ENCODE measurements at regions not wholly inside any gene's neighbourhood (a gene's known extent, or its start where the extent isn't known, plus 50 kb on each side); places are given as distances from the start of the nearest gene placed in this dataset.
"Not testable (repeated sequence)": the region's sequence is repeated elsewhere in the genome, so short reads cannot be mapped to it uniquely, and the experiment has no call there.

DNA sequence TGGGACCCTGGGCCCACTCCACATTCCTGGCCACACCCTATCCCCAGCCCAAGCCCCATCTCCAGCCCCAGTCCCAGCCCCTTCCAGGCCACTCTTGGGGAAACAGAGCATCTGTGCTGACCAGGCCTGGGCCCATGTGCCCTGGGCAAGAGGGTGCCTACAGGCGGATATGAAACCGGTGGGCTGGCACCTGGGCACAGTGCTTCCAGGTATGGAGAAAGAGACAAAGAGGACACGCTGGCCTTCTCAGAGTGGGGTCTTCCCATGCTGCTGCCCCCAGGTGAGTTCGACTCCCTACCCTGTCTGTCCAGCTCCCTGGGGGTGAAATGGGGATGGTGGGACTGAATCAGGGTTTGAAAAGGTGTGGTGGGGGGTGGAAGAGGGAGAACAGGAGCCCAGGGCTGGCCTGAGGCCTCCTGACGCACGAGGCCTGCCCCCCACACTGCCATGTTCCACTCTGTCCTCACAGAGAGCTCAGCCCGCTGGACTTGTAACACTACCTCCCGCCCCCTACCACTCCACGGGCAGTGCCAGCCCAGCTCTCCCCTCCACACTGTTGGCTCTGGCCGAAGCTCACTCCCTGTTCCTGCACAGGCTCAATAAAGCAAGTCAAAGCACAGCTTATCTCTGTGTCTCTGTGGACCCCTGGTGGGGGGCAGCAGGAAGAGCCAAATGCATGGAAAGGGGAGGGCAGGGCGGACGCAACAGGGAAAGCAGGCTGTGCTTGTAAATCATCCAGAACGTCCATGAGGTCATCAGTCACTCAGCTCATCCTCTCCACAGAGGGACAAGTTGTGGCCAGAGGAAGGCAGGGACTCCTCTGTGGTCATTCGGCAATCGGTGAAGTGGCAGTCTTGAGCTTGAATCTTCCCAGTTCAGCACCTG is 71.1 kb upstream of the TMEM97 start:
- DNase-seq (ENCODE audit: low read depth) = no peak
- in situ Hi-C loops (cut with HindIII; ENCODE audit: low pct_unique_long_range_greater_than_20kb, low sequenced_read_pairs) = no loop called here

DNA sequence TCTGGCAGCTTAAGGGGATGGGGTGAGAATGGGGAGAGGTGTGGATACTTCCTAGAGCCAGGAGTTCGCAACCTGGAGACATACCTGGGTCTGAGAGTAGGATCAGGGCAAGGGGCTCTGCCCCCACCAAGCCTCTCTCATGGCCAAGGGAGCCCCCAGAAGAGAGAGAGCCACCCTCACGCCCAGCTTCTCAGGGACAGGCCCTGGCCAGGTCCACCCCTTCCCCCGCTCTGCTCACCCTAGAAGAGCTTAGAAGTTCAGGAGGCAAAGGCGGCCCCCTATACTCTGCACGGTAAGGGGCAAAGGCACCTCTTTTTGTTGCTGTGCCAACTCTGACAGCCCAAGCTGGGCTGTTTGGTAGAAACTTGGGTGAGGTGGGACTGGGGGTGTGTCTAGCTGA is 69.3 kb upstream of the TMEM97 start:
- in situ Hi-C loops (cut with HindIII; ENCODE audit: low pct_unique_long_range_greater_than_20kb, low sequenced_read_pairs) = no loop called here
- no peak for DNase-seq (ENCODE audit: low read depth)

DNA sequence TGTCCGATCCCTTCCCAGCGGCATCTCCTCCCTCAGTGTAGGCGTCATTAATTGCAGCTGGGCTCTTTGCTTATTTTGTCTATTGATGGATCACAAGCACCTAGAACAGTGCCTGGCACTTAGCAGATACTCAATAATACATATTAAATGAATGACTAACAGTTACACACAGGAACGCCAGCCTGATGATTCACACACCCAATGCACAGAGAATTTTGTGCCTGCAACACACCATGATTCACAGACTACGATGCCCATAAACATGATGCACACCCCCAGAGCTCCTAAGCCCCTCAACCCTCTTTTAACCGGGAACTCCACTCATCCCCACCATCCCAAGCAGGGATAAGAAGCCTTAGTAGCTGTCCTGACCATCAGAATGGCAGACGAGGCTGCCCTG is 66.6 kb upstream of the TMEM97 start:
- DNase-seq (ENCODE audit: low read depth) = no peak
- in situ Hi-C loops (cut with HindIII; ENCODE audit: low pct_unique_long_range_greater_than_20kb, low sequenced_read_pairs) = no loop called here

DNA sequence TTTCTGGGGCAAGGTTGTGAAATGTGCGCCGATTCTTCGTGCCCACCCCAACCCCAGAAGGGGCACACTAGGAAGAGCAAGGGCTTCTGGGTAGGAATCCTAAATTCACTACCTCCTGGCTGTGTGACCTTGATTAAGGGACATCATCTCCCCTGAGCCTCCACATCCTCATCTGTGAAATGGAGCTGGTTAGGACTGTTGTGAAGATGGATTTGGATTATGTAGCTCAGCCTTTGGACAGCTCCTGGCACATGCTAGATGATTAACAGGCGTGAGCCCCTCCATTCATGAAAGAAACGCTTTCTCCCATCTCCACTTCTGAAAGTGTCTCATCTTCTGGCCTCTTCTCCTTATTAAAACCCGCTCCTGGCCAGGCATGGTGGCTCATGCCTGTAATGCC is 65.3 kb upstream of the TMEM97 start:
- no peak for DNase-seq (ENCODE audit: low read depth)
- in situ Hi-C loops (cut with HindIII; ENCODE audit: low pct_unique_long_range_greater_than_20kb, low sequenced_read_pairs) = no loop called here

DNA sequence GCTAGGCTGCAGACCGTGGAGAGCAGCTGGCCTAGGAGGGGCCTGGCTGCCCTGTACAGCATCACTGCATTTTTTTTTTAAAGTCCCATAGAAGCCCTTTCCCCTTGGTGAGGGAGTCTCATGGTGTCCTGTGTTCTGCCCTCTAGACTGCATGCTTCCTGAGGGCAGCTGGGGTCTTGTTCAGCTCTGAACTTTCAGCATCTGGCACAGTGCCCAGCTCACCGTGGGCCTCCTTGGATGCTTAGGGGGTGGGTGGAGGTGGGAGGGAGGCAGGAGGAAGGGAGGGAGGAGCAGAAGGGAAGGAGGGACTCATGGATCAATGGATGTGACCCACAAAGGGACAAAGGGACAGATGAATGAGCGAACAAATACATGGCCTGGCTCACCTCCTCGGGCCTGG is 63.4 kb upstream of the TMEM97 start:
- in situ Hi-C loops (cut with HindIII; ENCODE audit: low pct_unique_long_range_greater_than_20kb, low sequenced_read_pairs) = no loop called here
- no peak for DNase-seq (ENCODE audit: low read depth)

DNA sequence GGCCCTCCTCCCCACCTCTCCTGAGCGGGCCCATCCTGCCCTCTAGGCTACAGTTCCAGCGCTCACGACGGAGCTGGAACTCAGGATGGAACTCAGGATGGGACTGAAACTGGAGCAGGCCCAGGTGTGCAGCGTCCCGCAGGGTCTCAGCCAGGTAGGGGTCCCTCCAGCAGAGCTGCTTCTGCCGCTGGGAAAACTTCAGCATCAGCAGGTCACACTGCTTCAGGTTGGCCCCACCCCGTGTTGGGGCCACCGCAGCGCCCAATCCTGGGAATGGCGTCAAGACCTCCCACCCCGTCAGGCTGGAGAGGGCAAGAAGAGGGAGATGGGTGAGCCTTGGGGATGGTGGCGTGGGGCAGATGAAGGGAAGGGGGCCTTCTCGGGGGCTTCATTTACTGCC is 62.6 kb upstream of the TMEM97 start:
- no peak for DNase-seq (ENCODE audit: low read depth)
- in situ Hi-C loops (cut with HindIII; ENCODE audit: low pct_unique_long_range_greater_than_20kb, low sequenced_read_pairs) = no loop called here

DNA sequence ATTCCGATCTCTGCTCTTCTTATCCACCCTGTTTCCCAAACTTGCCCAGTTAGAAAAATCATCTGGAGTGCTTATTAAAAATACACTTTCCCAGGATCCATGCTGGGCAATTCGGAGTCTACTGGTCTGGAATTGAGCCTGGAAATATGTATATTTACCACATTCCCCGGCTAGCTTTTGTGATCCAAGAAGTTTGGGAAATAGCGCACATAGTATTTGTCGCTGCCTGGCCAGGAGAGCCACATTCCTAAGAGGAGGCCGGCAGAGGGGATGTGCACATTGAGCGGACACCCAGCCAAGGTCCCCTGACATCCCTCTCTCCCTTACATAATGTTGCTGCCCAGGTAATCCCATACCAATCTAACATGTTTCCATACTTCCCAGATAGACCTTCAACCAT is 62.1 kb upstream of the TMEM97 start:
- in situ Hi-C loops (cut with HindIII; ENCODE audit: low pct_unique_long_range_greater_than_20kb, low sequenced_read_pairs) = no loop called here
- no peak for DNase-seq (ENCODE audit: low read depth)

DNA sequence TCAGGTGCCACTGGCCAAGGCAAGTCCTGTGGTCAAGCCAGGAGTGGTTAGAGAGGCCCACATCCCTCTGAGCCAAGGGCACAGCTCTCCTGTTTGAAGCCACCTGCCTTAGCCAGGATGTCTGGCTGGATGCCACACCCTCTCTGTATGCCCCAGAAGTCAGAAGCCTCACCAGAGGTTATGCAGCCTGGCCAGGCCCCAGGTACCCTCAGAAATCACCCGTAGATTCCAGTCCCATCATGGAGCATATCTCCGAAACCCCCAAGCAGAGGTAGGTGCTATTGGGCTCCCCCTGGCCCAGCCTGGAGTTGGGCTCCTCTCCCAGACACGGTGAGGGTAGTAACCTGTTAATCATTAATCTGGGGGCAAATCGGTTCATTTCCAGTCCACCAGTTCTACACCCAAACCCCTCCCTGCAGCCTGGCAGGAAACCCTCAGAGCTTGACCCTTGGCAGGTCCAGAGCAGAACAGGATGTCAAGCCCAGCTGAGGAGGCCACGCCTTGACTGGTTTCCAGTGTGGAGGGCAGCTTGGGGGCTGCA is 60.6 kb upstream of the TMEM97 start:
- DNase-seq (ENCODE audit: low read depth) = peak; percentile 32
- in situ Hi-C loops (cut with HindIII; ENCODE audit: low pct_unique_long_range_greater_than_20kb, low sequenced_read_pairs) = no loop called here

DNA sequence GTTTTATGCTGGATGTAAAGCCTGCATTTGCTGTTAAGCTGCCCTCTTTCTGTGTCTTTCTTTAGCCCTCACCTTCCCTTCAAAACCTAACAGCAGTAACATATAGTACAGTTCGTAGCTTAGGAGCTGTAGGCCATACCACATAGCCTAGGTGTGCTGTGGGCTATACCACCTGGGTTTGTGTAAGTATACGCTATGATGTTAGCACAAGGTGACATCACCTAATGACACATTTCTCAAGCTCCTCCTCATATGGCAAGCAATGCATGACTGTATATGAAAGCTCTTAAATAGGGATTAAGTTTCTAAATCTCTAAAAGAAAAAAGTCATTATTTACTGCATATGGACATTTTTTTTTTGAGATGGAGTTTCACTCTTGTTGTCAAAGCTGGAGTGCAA is 57.8 kb upstream of the TMEM97 start:
- no peak for DNase-seq (ENCODE audit: low read depth)
- in situ Hi-C loops (cut with HindIII; ENCODE audit: low pct_unique_long_range_greater_than_20kb, low sequenced_read_pairs) = no loop called here

DNA sequence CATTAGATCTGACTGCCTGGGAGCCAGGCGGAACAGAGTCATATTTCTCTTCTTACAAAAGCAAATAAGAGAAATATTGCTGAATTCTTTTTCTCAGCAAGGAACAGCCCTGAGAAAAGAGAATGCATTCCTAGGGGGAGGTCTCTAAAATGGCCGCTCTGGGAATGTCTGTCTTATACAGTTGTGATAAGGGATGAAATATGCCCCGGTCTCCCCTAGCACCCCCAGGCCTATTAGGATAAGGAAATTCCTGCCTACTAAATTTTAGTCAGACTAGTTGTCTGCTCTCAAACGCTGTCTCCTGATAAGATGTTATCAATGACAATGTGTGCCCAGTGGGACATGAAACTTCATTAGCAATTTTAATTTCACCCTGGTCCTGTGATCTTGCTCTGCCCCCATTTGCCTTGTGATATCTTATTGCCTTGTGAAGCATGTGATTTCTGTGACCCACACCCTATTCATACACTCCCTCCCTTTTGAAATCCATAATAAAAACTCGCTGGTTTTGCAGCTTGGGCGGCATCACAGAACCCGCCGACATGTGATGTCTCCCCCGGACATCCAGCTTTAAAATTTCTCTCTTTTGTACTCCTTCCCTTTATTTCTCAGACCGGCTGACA is 56.8 kb upstream of the TMEM97 start:
- in situ Hi-C loops (cut with HindIII; ENCODE audit: low pct_unique_long_range_greater_than_20kb, low sequenced_read_pairs) = not testable (repeated sequence)

DNA sequence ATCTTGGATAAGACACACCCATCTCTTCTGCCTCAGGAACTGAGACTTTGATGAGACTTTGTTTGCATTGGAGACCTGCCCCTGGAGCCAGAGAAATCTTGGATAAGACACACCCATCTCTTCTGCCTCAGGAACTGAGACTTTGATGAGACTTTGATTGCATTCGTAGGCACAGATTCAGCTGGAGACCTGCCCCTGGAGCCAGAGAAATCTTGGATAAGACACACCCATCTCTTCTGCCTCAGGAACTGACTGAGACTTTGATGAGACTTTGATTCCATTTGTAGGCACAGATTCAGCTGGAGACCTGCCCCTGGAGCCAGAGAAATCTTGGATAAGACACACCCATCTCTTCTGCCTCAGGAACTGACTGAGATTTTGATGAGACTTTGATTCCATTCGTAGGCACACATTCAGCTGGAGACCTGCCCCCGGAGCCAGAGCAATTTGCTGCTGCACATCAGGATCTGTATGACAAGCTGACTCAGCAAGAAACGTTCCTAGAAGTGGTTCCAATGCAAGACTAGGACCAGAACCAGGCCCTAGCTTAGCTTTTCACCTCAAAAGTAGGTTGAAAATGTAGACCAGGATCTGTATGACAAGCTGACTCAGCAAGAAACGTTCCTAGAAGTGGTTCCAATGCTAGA is 54.0 kb upstream of the TMEM97 start:
- in situ Hi-C loops (cut with HindIII; ENCODE audit: low pct_unique_long_range_greater_than_20kb, low sequenced_read_pairs) = not testable (repeated sequence)
- DNase-seq (ENCODE audit: low read depth) = peak; percentile 17

More for the DNA sequence above, 56.8 kb upstream of the TMEM97 start:
- not testable (repeated sequence) for DNase-seq (ENCODE audit: low read depth)

DNA sequence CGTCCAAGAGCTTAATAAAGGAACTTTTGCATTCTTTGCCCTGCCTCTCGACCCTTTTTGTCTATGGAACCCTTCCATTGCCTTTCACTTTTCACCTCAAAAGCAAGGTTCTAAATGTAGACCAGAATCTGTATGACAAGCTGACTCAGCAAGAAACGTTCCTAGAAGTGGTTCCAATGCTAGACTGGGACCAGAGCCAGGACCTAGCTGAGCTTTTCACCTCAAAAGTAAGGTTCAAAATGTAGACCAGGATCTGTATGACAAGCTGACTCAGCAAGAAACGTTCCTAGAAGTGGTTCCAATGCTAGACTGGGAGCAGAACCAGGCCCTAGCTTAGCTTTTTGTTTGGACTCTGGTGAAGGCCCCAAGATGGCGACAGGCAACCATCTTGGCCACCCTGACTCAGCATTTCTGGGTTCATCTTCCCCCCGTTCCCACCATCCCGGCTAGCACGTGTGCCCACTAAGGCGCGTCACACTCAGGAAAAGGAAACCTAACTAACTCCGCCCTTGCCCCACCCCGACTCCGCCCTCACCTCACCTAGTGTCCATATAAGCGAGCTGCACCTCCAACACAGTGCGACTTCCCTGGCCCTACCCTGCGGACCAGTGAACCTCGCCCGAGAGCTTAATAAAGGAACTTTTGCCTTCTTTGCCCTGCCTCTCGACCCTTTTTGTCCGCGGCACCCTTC is 53.0 kb upstream of the TMEM97 start:
- DNase-seq (ENCODE audit: low read depth); in situ Hi-C loops (cut with HindIII; ENCODE audit: low pct_unique_long_range_greater_than_20kb, low sequenced_read_pairs): not testable (repeated sequence)

DNA sequence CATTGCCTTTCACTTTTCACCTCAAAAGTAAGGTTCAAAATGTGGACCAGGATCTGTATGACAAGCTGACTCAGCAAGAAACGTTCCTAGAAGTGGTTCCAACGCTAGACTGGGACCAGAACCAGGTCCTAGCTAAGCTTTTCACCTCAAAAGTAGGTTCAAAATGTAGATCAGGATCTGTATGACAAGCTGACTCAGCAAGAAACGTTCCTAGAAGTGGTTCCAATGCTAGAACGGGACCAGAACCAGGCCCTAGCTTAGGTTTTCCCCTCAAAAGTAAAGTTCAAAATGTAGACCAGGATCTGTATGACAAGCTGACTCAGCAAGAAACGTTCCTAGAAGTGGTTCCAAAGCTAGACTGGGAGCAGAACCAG is 52.5 kb upstream of the TMEM97 start:
- not testable (repeated sequence) for DNase-seq (ENCODE audit: low read depth)

DNA sequence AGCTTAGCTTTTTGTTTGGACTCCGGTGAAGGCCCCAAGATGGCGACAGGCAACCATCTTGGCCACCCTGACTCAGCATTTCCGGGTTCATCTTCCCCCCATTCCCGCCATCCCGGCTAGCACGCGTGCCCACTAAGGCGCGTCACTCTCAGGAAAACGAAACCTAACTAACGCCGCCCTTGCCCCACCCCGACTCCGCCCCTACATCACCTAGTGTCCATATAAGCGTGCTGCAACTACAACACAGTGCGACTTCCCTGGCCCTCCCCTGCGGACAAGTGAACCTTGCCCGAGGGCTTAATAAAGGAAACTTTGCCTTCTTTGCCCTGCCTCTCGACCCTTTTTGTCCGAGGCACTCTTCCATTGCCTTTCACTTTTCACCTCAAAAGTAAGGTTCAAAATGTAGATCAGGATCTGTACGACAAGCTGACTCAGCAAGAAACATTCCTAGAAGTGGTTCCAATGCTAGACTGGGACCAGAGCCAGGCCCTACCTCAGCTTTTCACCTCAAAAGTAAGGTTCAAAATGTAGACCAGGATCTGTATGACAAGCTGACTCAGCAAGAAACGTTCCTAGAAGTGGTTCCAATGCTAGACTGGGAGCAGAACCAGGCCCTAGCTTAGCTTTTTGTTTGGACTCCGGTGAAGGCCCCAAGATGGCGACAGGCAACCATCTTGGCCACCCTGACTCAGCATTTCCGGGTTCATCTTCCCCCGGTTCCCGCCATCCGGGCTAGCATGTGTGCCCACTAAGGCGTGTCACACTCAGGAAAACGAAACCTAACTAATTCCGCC is 51.9 kb upstream of the TMEM97 start:
- in situ Hi-C loops (cut with HindIII; ENCODE audit: low pct_unique_long_range_greater_than_20kb, low sequenced_read_pairs); DNase-seq (ENCODE audit: low read depth): not testable (repeated sequence)

More for the DNA sequence above, 52.5 kb upstream of the TMEM97 start:
- in situ Hi-C loops (cut with HindIII; ENCODE audit: low pct_unique_long_range_greater_than_20kb, low sequenced_read_pairs) = not testable (repeated sequence)

DNA sequence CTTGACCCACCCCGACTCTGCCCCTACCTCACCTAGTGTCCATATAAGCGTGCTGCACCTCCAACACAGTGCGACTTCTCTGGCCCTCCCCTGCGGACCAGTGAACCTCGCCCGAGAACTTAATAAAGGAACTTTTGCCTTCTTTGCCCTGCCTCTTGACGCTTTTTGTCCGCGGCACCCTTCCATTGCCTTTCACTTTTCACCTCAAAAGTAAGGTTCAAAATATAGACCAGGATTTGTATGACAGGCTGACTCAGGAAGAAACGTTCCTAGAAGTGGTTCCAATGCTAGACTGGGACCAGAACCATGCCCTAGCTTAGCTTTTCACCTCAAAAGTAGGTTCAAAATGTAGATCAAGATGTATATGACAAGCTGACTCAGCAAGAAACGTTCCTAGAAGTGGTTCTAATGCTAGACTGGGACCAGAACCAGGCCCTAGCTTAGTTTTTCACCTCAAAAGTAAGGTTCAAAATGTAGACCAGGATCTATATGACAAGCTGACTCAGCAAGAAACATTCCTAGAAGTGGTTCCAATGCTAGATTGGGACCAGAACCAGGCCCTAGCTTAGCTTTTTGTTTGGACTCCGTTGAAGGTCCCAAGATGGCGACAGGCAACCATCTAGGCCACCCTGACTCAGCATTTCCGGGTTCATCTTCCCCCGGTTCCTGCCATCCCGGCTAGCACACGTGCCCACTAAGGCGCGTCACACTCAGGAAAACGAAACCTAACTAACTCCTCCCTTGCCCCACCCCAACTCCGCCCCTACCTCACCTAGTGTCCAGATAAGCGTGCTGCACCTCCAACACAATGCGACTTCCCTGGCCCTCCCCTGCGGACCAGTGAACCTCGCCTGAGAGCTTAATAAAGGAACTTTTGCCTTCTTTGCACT is 51.0 kb upstream of the TMEM97 start:
- no peak for DNase-seq (ENCODE audit: low read depth)
- in situ Hi-C loops (cut with HindIII; ENCODE audit: low pct_unique_long_range_greater_than_20kb, low sequenced_read_pairs) = no loop called here

DNA sequence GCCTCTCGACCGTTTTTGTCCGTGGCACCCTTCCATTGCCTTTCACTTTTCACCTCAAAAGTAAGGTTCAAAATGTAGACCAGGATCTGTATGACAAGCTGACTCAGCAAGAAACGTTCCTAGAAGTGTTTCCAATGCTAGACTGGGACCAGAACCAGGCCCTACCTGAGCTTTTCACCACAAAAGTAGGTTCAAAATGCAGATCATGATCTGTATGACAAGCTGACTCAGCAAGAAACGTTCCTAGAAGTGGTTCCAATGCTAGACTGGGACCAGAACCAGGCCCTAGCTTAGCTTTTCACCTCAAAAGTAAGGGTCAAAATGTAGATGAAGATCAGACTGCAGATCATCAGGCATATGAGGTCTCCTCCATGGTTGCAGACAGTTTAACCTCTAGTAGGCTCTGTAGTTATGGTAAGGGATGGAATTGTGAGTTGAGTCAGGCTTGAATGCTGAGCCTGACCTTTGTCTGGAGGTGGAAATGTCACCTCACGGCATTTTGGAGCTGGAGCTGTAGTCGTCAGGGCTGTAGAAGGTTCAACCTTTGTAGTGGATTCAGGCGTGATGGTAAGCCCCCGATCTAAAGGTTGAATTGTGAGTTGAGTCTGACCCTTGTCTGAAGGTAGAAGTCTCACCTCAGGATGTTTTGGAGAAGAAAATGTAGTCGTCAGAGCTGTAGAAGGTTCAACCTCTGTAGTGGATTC is 50.2 kb upstream of the TMEM97 start:
- DNase-seq (ENCODE audit: low read depth) = no peak
- in situ Hi-C loops (cut with HindIII; ENCODE audit: low pct_unique_long_range_greater_than_20kb, low sequenced_read_pairs) = no loop called here

All from Caki2 (cell line).